Mesendoderm (in vitro differentiated cells): ENCODE measurements at regions not wholly inside any gene's neighbourhood (a gene's known extent, or its start where the extent isn't known, plus 50 kb on each side); places are given as distances from the start of the nearest gene placed in this dataset.

ENCODE experiments used
- DNase-seq: peaks from one replicate; pipeline ENCODE4 v3.0.0; 2013
- H2AK5ac ChIP-seq: 2 replicates; pipeline ENCODE4 v1.6.1; 2013; ENCODE audit warnings: low read length, inconsistent platforms
- H2BK120ac ChIP-seq: 2 replicates; pipeline ENCODE4 v1.6.1; 2013; ENCODE audit warnings: low read depth, mild to moderate bottlenecking, low read length, moderate library complexity, mixed read lengths
- H2BK15ac ChIP-seq: replicated peaks from 2 replicates; pipeline ENCODE4 v1.6.1; 2013; ENCODE audit warnings: low read depth, mild to moderate bottlenecking, moderate library complexity
- H2BK5ac ChIP-seq: 2 replicates; pipeline ENCODE4 v1.6.1; 2013; ENCODE audit warnings: low read length, inconsistent platforms
- H3K18ac ChIP-seq: 2 replicates; pipeline ENCODE4 v1.6.1; 2013; ENCODE audit warnings: mild to moderate bottlenecking, low read length, mixed read lengths
- H3K23ac ChIP-seq: one replicate; pipeline ENCODE4 v1.6.1; 2013; ENCODE audit warnings: low read length
- H3K27ac ChIP-seq: 2 replicates; pipeline ENCODE4 v1.5.1; 2013; ENCODE audit warnings: low read depth, mild to moderate bottlenecking, inconsistent platforms, low read length, moderate library complexity
- H3K27me3 ChIP-seq: 2 replicates; pipeline ENCODE4 v1.6.1; 2013; ENCODE audit warnings: low read length, control low read depth, mild to moderate bottlenecking, inconsistent platforms; ENCODE audit not compliant: insufficient read depth, poor library complexity
- H3K36me3 ChIP-seq: 2 replicates; pipeline ENCODE4 v1.6.1; 2013; ENCODE audit warnings: low read length, inconsistent platforms; ENCODE audit not compliant: control insufficient read depth, insufficient read depth
- H3K4ac ChIP-seq: one replicate; pipeline ENCODE4 v1.6.1; 2013; ENCODE audit warnings: low read depth, mild to moderate bottlenecking, low read length, moderate library complexity
- H3K4me1 ChIP-seq: 2 replicates; pipeline ENCODE4 v1.6.1; 2013; ENCODE audit warnings: low read depth, low read length, inconsistent platforms; ENCODE audit not compliant: control insufficient read depth
- H3K4me2 ChIP-seq: 2 replicates; pipeline ENCODE4 v1.6.1; 2013; ENCODE audit warnings: low read length
- H3K4me3 ChIP-seq: 2 replicates; pipeline ENCODE4 v1.5.1; 2013; ENCODE audit warnings: mild to moderate bottlenecking, low read length
- H3K56ac ChIP-seq: one replicate; pipeline ENCODE4 v1.6.1; 2013; ENCODE audit warnings: low read length
- H3K79me1 ChIP-seq: 2 replicates; pipeline ENCODE4 v1.6.1; 2013; ENCODE audit warnings: low read length, inconsistent platforms
- H3K79me2 ChIP-seq: 2 replicates; pipeline ENCODE4 v1.6.1; 2013; ENCODE audit warnings: mild to moderate bottlenecking, low read length; ENCODE audit not compliant: control insufficient read depth, insufficient read depth
- H3K9ac ChIP-seq: 2 replicates; pipeline ENCODE4 v1.6.1; 2013; ENCODE audit warnings: low read length, inconsistent platforms
- H4K5ac ChIP-seq: one replicate; pipeline ENCODE4 v1.6.1; 2013; ENCODE audit warnings: low read length
- H4K8ac ChIP-seq: one replicate; pipeline ENCODE4 v1.6.1; 2013; ENCODE audit warnings: low read depth, mild to moderate bottlenecking, control low read depth, low read length, moderate library complexity
- WGBS: extraction: QIAGEN DNeasy Blood & Tissue Kit; methylation state at CpG from one replicate; pipeline ENCODE4 v1.1.7; 2013; ENCODE audit warnings: low lambda C conversion rate, missing lambda C conversion rate; ENCODE audit not compliant: insufficient coverage; ENCODE audit errors: extremely low coverage; 5-methylcytosine and 5-hydroxymethylcytosine counted together

GRCh38 chr12:69119770-69120169, 119.6 kb upstream of the CPSF6 start:
- Histone ChIP-seq H3K56ac (no peak overlapping the region), H3K36me3 (no peaks in the 10 kb centered on the region), H3K4me3 (no peak overlapping the region), H3K9ac (no peak overlapping the region), H2AK5ac (no peak overlapping the region), H3K27ac (no peak overlapping the region), H2BK15ac (no peak overlapping the region), H2BK120ac (no peak overlapping the region), H3K23ac (no peak overlapping the region), H4K8ac (no peak overlapping the region), H3K27me3 (no peaks in the 10 kb centered on the region), H3K18ac (no peak overlapping the region), H3K4me2 (no peak overlapping the region), H4K5ac (no peak overlapping the region), H2BK5ac (no peak overlapping the region), H3K4ac (no peak overlapping the region), H3K4me1 (no peaks in the 10 kb centered on the region), H3K79me1 (no peaks in the 10 kb centered on the region), H3K79me2 (no peaks in the 10 kb centered on the region)
- DNase-seq, result no peak
- no CpG with 5 or more reads among the region's 6 CpGs for WGBS

GRCh38 chr12:69120354-69120753, 119.0 kb upstream of the CPSF6 start:
- no CpG with 5 or more reads among the region's 5 CpGs for WGBS
- Histone ChIP-seq H4K8ac (no peak overlapping the region), H2BK120ac (no peak overlapping the region), H3K79me2 (no peaks in the 10 kb centered on the region), H3K4me2 (no peak overlapping the region), H3K9ac (no peak overlapping the region), H3K56ac (no peak overlapping the region), H3K4me3 (no peak overlapping the region), H3K4me1 (no peaks in the 10 kb centered on the region), H3K4ac (no peak overlapping the region), H3K79me1 (no peaks in the 10 kb centered on the region), H4K5ac (no peak overlapping the region), H3K36me3 (no peaks in the 10 kb centered on the region), H3K23ac (no peak overlapping the region), H3K27ac (no peak overlapping the region), H2BK5ac (no peak overlapping the region), H3K27me3 (no peaks in the 10 kb centered on the region), H2BK15ac (no peak overlapping the region), H2AK5ac (no peak overlapping the region), H3K18ac (no peak overlapping the region)
- no peak for DNase-seq

- Histone ChIP-seq H4K5ac (no peak overlapping the region), H3K18ac (no peak overlapping the region), H2BK15ac (no peak overlapping the region), H3K23ac (no peak overlapping the region), H3K27ac (no peak overlapping the region), H2BK120ac (no peak overlapping the region), H4K8ac (no peak overlapping the region), H3K9ac (no peak overlapping the region), H3K36me3 (no peaks in the 10 kb centered on the region), H3K4me3 (no peak overlapping the region), H3K4ac (no peak overlapping the region), H2BK5ac (no peak overlapping the region), H3K4me2 (no peak overlapping the region), H3K4me1 (no peaks in the 10 kb centered on the region), H3K56ac (no peak overlapping the region), H3K27me3 (no peaks in the 10 kb centered on the region), H3K79me1 (no peaks in the 10 kb centered on the region), H2AK5ac (no peak overlapping the region), H3K79me2 (no peaks in the 10 kb centered on the region)
- DNase-seq, result no peak
- WGBS, result no CpG with 5 or more reads among the region's 3 CpGs
Observed at GRCh38 chr12:69123311-69123710, 116.1 kb upstream of the CPSF6 start.

- WGBS, result no CpG with 5 or more reads among the region's 8 CpGs
Observed at GRCh38 chr12:69123919-69124638, 115.3 kb upstream of the CPSF6 start.

GRCh38 chr12:69129017-69129416, 110.4 kb upstream of the CPSF6 start:
- WGBS, result no CpG with 5 or more reads among the region's 1 CpG
- H3K56ac ChIP-seq, result no peak overlapping the region
- no peaks in the 10 kb centered on the region for H3K79me1 ChIP-seq
- H3K18ac ChIP-seq, result no peak overlapping the region
- H3K4ac ChIP-seq, result no peak overlapping the region
- H3K36me3 ChIP-seq, result no peaks in the 10 kb centered on the region
- no peak overlapping the region for H2BK120ac ChIP-seq
- H3K27ac ChIP-seq, result no peak overlapping the region
- H3K79me2 ChIP-seq, result no peaks in the 10 kb centered on the region
- H4K8ac ChIP-seq, result no peak overlapping the region
- no peak overlapping the region for H2BK15ac ChIP-seq
- H3K4me2 ChIP-seq, result no peak overlapping the region
- no peak overlapping the region for H2AK5ac ChIP-seq
- no peak overlapping the region for H3K23ac ChIP-seq
- H3K27me3 ChIP-seq, result no peaks in the 10 kb centered on the region
- H2BK5ac ChIP-seq, result no peak overlapping the region
- no peaks in the 10 kb centered on the region for H3K4me1 ChIP-seq
- DNase-seq, result no peak
- no peak overlapping the region for H3K9ac ChIP-seq
- H4K5ac ChIP-seq, result no peak overlapping the region
- no peak overlapping the region for H3K4me3 ChIP-seq

More at GRCh38 chr12:69123919-69124638, 115.3 kb upstream of the CPSF6 start:
- no peak overlapping the region for H3K23ac ChIP-seq
- no peak overlapping the region for H3K27ac ChIP-seq
- H3K18ac ChIP-seq, result no peak overlapping the region
- H2BK15ac ChIP-seq, result no peak overlapping the region
- no peaks in the 10 kb centered on the region for H3K27me3 ChIP-seq
- no peak overlapping the region for H4K8ac ChIP-seq
- no peak overlapping the region for H2BK5ac ChIP-seq
- no peak overlapping the region for H2BK120ac ChIP-seq
- H3K4me1 ChIP-seq, result no peaks in the 10 kb centered on the region
- no peak overlapping the region for H3K4ac ChIP-seq
- H3K79me2 ChIP-seq, result no peaks in the 10 kb centered on the region
- DNase-seq, result no peak
- H4K5ac ChIP-seq, result no peak overlapping the region
- no peak overlapping the region for H3K56ac ChIP-seq
- H3K36me3 ChIP-seq, result no peaks in the 10 kb centered on the region
- no peaks in the 10 kb centered on the region for H3K79me1 ChIP-seq
- H3K9ac ChIP-seq, result no peak overlapping the region
- no peak overlapping the region for H2AK5ac ChIP-seq
- no peak overlapping the region for H3K4me3 ChIP-seq
- H3K4me2 ChIP-seq, result no peak overlapping the region

- no peak for DNase-seq
- Histone ChIP-seq H3K18ac (no peak overlapping the region), H3K4ac (no peak overlapping the region), H2AK5ac (no peak overlapping the region), H4K5ac (no peak overlapping the region), H2BK120ac (no peak overlapping the region), H3K4me3 (no peak overlapping the region), H3K9ac (no peak overlapping the region), H3K27me3 (no peaks in the 10 kb centered on the region), H3K4me1 (no peaks in the 10 kb centered on the region), H3K79me1 (no peaks in the 10 kb centered on the region), H3K27ac (no peak overlapping the region), H2BK5ac (no peak overlapping the region), H3K4me2 (no peak overlapping the region), H3K23ac (no peak overlapping the region), H3K79me2 (no peaks in the 10 kb centered on the region), H2BK15ac (no peak overlapping the region), H3K56ac (no peak overlapping the region), H4K8ac (no peak overlapping the region), H3K36me3 (no peaks in the 10 kb centered on the region)
- WGBS, result no CpG with 5 or more reads among the region's 4 CpGs
Observed at GRCh38 chr12:69129564-69129963, 109.8 kb upstream of the CPSF6 start.
